BLaER1 (cell line): ENCODE measurements at regions not wholly inside any gene's neighbourhood (a gene's known extent, or its start where the extent isn't known, plus 50 kb on each side); places are given as distances from the start of the nearest gene placed in this dataset.

ENCODE experiments used
- H3K27ac ChIP-seq: shearing (Covaris generic); formaldehyde crosslinking; 2 replicates; pipeline ENCODE4 v1.8.1; 2022
- H3K27me3 ChIP-seq: shearing (Covaris generic); formaldehyde crosslinking; 2 replicates; pipeline ENCODE4 v1.8.1; 2022
- H3K36me3 ChIP-seq: shearing (Covaris generic); formaldehyde crosslinking; 2 replicates; pipeline ENCODE4 v1.8.1; 2022
- H3K4me1 ChIP-seq: shearing (Covaris generic); formaldehyde crosslinking; 2 replicates; pipeline ENCODE4 v1.8.1; 2022
- H3K4me2 ChIP-seq: shearing (Covaris generic); formaldehyde crosslinking; 2 replicates; pipeline ENCODE4 v1.8.1; 2022
- H3K4me3 ChIP-seq: shearing (Covaris generic); formaldehyde crosslinking; 2 replicates; pipeline ENCODE4 v1.8.1; 2022
- H3K9ac ChIP-seq: shearing (Covaris generic); formaldehyde crosslinking; 2 replicates; pipeline ENCODE4 v1.8.1; 2022
- H3K9me3 ChIP-seq: shearing (Covaris generic); formaldehyde crosslinking; 2 replicates; pipeline ENCODE4 v1.8.1; 2022
- H4K20me1 ChIP-seq: shearing (Covaris generic); formaldehyde crosslinking; 2 replicates; pipeline ENCODE4 v1.8.1; 2022
- Cebpa-rat ChIP-seq: shearing (Covaris generic); IDR thresholded peaks from 2 replicates; pipeline ENCODE4 v1.8.1; 2022

DNA sequence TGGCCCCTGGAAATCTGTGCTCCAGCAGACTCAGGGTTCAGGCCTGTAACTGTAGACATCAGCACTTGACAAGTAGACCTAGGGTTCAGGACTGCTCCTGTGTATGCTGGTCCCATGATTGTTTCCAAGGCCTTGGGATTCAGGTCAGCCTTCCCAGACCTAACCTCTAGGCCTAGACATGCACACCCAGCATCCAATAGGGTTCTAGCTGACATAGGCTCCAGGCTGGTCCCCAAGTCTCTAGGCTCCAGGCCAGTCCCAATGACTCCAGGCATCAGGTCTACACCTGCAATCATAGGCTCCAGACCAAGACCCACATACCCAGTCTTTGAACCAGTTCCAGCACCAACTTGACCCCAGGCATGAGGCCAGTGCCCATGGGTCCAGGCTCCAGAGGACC, 166.2 kb upstream of the GRIA4 start:
- Histone ChIP-seq H3K4me2 (no peak overlapping the region), H3K9me3 (peaks cover 11% of the 10 kb centered on the region), H3K9ac (no peak overlapping the region), H3K36me3 (no peaks in the 10 kb centered on the region), H3K27me3 (no peaks in the 10 kb centered on the region), H3K27ac (no peak overlapping the region), H3K4me1 (0 out of 2 replicates have a peak, but pooled peaks cover 3% of the 10 kb centered on the region), H3K4me3 (no peak overlapping the region), H4K20me1 (no peaks in the 10 kb centered on the region)
- no peak for TF ChIP-seq Cebpa-rat

DNA sequence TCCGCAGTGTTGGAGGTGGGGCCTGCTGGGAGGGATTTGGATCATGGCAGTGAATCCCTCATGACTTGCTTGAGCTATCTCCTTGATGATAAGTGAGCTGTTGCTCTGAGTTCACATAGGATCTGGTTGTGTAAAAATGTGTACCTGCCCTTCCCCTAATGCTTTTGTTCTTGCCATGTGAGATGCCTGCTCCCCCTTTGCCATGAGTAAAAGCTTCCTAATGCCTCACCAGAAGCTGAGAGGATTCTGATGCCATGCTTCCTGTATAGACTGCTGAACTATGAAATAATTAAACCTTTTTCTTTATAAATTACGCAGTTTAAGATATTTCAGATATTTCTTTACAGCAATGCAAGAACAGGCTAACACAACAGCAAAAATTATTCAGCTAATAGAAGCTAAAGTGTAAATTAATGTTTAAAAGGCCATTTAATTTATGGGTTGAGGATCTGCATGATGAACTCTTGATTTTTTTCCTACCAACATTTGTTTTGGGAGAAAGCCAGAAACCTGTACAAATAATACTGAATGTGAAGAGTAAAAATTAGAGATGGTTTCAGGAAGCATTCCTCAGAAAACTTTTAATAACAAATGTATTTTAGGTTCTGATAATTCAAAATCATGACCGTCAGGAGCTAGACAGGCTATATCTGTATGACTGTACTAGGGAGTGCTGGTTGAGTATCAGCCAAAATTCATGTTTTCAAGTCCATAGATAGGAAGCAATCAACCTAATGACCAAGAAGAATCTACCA, 177.5 kb upstream of the GRIA4 start:
- Histone ChIP-seq H3K27me3 (no peaks in the 10 kb centered on the region), H3K4me3 (no peak overlapping the region), H4K20me1 (no peaks in the 10 kb centered on the region), H3K36me3 (no peaks in the 10 kb centered on the region), H3K9ac (no peak overlapping the region), H3K4me1 (no peaks in the 10 kb centered on the region), H3K27ac (no peak overlapping the region), H3K9me3 (no peaks in the 10 kb centered on the region), H3K4me2 (no peak overlapping the region)
- TF ChIP-seq Cebpa-rat: no peak

DNA sequence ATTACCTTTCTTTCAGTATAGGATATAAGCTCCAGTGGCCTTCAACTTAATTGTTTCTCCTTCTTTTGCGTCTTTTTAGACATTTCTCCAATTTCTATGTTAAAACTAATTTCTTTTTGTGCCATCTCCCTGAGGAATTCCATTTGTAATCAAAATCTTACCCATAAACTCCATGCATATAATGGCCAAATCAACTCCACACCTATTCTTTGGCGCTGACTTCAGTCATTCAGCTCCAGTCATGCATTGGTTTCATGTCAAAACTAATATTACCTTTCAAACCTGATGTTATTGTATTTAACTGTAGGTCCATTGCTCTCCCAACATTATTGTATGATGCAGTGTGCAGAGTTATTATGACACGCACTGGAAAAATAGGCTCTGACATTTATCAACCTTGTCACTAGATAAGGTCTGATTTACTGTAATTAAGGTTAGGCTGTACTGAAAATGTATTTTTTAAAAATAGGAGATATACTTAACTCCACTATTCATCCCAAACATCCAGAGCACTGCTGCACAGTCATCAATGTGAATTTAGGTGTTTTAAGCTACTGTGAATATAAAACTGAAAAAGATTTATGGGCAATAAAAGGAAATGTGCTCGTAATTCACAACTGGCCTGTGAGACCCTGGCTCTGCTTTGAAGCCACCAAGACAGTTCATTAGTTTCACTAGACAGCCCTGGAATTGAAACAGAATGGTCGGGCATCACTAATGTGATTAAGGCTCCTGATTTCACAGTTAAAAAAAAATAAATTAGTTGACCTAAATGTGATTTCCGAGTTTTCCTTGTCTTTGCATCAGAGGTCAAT, 180.6 kb upstream of the GRIA4 start:
- no peaks in the 10 kb centered on the region for H3K4me1 ChIP-seq
- no peak for TF ChIP-seq Cebpa-rat

DNA sequence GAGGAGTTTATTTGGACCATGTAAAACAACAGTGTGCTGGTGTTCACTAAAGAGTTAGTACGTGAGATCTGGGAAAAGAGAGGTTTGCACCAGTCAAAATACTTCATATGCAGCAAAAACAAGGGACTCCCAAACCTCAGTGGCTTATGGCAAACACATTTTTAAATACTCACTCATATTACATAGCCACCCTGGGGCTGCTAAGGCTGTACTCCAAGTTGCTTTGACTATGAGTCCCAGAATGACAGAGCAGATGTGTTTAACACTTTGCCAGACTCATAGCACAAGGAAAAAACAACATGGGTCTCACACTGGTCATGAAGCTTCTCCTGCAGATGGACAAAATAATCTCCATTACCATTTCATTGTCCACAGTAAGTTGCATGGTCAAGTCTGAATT, 202.8 kb upstream of the GRIA4 start:
- no peak overlapping the region for H3K27ac ChIP-seq
- no peak overlapping the region for H3K4me2 ChIP-seq
- no peaks in the 10 kb centered on the region for H3K27me3 ChIP-seq
- no peak overlapping the region for H3K9ac ChIP-seq
- H3K9me3 ChIP-seq: no peaks in the 10 kb centered on the region
- H3K4me3 ChIP-seq: no peak overlapping the region
- no peaks in the 10 kb centered on the region for H3K4me1 ChIP-seq
- H3K36me3 ChIP-seq: no peaks in the 10 kb centered on the region
- H4K20me1 ChIP-seq: no peaks in the 10 kb centered on the region
- TF ChIP-seq Cebpa-rat: no peak

More for the DNA sequence above, 180.6 kb upstream of the GRIA4 start:
- no peaks in the 10 kb centered on the region for H3K27me3 ChIP-seq
- no peak overlapping the region for H3K27ac ChIP-seq
- no peak overlapping the region for H3K9ac ChIP-seq
- H3K4me3 ChIP-seq: no peak overlapping the region
- no peaks in the 10 kb centered on the region for H4K20me1 ChIP-seq
- no peaks in the 10 kb centered on the region for H3K9me3 ChIP-seq
- no peak overlapping the region for H3K4me2 ChIP-seq
- no peaks in the 10 kb centered on the region for H3K36me3 ChIP-seq

DNA sequence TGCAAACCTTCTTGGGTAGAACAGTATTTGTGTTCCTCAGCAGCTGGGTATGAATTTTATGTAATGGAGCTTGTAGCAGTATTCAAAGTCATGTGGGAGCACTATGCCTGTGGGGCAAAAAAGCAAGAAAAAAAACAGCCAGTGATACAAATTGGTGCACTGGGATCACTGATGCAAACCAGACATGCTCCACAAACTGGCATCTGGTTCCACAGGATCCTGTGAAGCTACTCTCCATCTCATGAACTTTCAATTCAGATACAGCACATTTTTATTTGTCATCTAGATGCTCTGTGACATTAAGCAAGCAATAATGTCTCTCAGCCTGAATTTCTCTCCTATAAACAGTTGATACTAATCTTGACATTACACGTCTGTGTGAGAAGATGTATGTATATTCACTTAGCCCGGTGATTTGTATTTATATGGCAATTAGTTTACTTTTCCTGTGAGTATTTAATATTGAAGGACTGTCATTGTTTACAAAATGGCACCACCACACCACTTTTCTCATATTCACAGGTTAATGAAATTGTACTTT, 208.5 kb upstream of the GRIA4 start:
- H3K27ac ChIP-seq: no peak overlapping the region
- no peaks in the 10 kb centered on the region for H3K27me3 ChIP-seq
- no peaks in the 10 kb centered on the region for H3K4me1 ChIP-seq
- no peak for TF ChIP-seq Cebpa-rat
- no peak overlapping the region for H3K4me2 ChIP-seq
- H3K4me3 ChIP-seq: no peak overlapping the region
- H4K20me1 ChIP-seq: no peaks in the 10 kb centered on the region
- H3K9ac ChIP-seq: no peak overlapping the region
- no peaks in the 10 kb centered on the region for H3K36me3 ChIP-seq
- H3K9me3 ChIP-seq: no peaks in the 10 kb centered on the region

DNA sequence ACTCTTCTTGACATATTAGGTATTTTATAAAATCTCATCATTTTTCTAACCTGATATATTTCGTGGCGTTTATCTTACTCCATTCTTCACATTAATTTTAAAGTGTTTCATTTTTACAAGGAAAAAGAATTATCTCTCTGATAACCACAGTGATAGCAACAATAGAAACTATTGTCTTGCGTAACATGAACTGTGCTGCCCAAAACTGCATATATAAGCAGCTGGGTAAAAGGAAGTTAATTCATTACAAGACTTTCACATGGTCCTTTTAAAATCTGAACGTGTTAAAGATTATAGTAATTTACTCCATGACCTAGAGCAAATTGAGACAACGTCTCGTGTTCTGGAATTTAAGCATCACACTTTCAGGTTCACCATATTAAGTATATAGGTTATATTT, 210.4 kb upstream of the GRIA4 start:
- Histone ChIP-seq H4K20me1 (no peaks in the 10 kb centered on the region), H3K27me3 (no peaks in the 10 kb centered on the region), H3K27ac (no peak overlapping the region), H3K9ac (no peak overlapping the region), H3K9me3 (no peaks in the 10 kb centered on the region), H3K4me3 (no peak overlapping the region), H3K4me2 (no peak overlapping the region), H3K4me1 (no peaks in the 10 kb centered on the region), H3K36me3 (no peaks in the 10 kb centered on the region)
- TF ChIP-seq Cebpa-rat: no peak

DNA sequence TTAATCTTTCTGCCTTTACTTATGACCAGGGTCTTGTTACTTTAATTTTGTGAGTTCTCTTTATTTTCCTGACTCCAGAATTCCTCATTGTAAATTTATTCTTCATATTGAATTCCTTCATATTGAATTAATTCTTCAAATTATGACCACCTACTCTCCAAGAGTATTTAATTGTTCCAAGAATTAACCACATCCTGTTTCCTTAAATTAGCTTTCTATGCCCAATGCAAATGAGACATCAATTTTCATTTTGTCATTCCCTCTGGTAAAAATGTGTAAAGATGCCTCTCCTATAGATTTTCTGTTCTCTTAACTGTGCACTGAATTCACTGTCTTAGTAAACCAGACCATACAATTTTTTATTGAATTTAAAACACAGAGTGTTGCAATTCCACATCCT, 211.2 kb upstream of the GRIA4 start:
- Histone ChIP-seq H3K27ac (no peak overlapping the region), H4K20me1 (no peaks in the 10 kb centered on the region), H3K4me3 (no peak overlapping the region), H3K4me2 (no peak overlapping the region), H3K27me3 (no peaks in the 10 kb centered on the region), H3K4me1 (no peaks in the 10 kb centered on the region), H3K36me3 (no peaks in the 10 kb centered on the region), H3K9me3 (no peaks in the 10 kb centered on the region), H3K9ac (no peak overlapping the region)
- no peak for TF ChIP-seq Cebpa-rat

DNA sequence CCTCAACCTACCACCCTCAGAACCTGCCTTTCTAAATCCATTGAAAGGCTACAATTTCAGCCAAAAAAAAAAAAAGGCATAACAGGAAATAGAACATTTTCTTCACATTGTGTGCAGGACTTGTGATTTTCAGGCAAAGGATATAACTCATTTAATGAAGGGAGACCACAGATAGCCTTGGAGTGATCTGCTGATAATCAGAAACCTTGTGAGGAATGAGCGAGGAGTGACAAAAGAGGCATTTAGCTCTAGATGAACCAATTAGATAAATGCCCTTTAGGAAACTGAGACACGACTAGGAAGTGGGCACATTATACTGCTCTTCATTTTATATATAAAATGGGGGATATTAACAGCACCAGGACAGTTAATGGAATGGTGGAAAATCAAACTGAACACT, 216.5 kb upstream of the GRIA4 start:
- Histone ChIP-seq H3K9me3 (no peaks in the 10 kb centered on the region), H3K9ac (no peak overlapping the region), H3K4me1 (no peaks in the 10 kb centered on the region), H3K27ac (no peak overlapping the region), H3K36me3 (no peaks in the 10 kb centered on the region), H4K20me1 (no peaks in the 10 kb centered on the region), H3K27me3 (no peaks in the 10 kb centered on the region), H3K4me3 (no peak overlapping the region), H3K4me2 (no peak overlapping the region)
- TF ChIP-seq Cebpa-rat: no peak

DNA sequence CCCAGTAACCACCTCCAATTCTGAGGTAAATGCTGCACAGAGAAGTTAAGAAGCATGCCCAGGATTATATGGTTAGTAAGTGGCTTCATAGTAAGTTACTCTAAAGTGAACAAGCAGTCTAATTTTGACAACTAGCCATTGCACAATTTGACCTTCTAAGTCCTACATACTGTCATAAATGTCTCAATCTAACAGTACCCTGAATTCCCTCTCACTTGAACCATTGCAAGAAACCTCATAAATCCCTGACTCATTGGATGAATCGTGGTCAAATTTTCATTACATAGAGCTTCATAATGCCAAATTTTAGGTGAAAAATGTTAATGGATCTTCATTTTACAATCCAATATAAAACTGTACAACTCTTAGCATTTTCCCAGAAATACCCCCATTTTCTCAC, 217.3 kb upstream of the GRIA4 start:
- no peaks in the 10 kb centered on the region for H3K27me3 ChIP-seq
- TF ChIP-seq Cebpa-rat: no peak
- no peak overlapping the region for H3K9ac ChIP-seq
- no peaks in the 10 kb centered on the region for H3K9me3 ChIP-seq
- H3K4me1 ChIP-seq: no peaks in the 10 kb centered on the region
- H3K36me3 ChIP-seq: no peaks in the 10 kb centered on the region
- no peak overlapping the region for H3K27ac ChIP-seq
- H4K20me1 ChIP-seq: no peaks in the 10 kb centered on the region
- no peak overlapping the region for H3K4me3 ChIP-seq
- H3K4me2 ChIP-seq: no peak overlapping the region

DNA sequence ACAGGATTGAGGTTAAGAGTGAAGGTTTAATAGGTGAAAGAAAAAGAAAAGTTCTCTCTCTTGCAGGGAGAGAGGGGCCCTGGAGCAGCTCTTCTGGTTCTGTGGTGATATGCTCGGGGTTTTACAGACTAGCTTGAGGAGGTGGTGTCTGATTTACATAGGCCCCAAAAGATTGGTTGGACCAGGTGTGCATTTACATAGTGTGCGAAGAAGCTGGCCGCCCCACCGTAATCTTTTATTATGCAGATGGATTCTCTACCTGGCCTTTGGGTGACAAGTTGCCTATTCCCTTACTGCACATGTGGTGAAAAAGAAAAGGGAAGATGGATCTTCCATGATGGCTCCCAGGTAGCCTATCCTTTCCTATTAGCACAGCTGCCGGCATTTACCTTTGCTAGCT, 219.9 kb upstream of the GRIA4 start:
- H3K4me3 ChIP-seq: no peak overlapping the region

More for the DNA sequence above, 219.9 kb upstream of the GRIA4 start:
- no peaks in the 10 kb centered on the region for H3K9me3 ChIP-seq
- no peaks in the 10 kb centered on the region for H3K36me3 ChIP-seq
- H4K20me1 ChIP-seq: no peaks in the 10 kb centered on the region
- no peak overlapping the region for H3K27ac ChIP-seq
- TF ChIP-seq Cebpa-rat: no peak
- no peak overlapping the region for H3K9ac ChIP-seq
- no peaks in the 10 kb centered on the region for H3K27me3 ChIP-seq
- H3K4me1 ChIP-seq: no peaks in the 10 kb centered on the region
- H3K4me2 ChIP-seq: no peak overlapping the region
